DMS114 treated with DMSO at 0.1 percent for 48 hours (cell line): ENCODE measurements at regions not wholly inside any gene's neighbourhood (a gene's known extent, or its start where the extent isn't known, plus 50 kb on each side); places are given as distances from the start of the nearest gene placed in this dataset.
"Not testable (repeated sequence)": the region's sequence is repeated elsewhere in the genome, so short reads cannot be mapped to it uniquely, and the experiment has no call there.

Source experiments
- DNase-seq: peaks from one replicate; lab custom pipeline; 2025; ENCODE audit not compliant: unreplicated experiment; lab: John Stamatoyannopoulos, UW

- DNase-seq: no peak
These were observed 219.4 kb upstream of the SSTR4 start for GRCh38 chr20:22815603-22816315.

DNA sequence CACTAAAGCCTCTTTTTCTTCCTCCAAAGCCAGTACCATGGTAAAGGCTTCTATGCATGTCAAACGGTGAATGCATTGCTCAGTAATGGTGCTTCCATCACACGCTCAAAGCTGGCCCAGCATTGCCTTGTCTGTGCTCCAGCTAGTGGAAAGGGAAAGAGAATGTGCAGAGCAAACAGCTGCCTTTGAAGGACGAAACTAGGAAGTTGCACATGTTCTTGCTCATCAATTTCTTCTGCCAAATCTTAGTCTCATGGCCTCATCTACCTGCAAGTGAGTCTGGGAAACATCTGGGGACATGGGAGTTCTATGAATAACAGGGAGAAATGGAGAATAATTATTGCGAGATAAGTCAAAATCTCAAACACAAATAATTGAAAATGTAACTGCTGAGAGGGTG is 216.5 kb upstream of the SSTR4 start:
- no peak for DNase-seq

DNA sequence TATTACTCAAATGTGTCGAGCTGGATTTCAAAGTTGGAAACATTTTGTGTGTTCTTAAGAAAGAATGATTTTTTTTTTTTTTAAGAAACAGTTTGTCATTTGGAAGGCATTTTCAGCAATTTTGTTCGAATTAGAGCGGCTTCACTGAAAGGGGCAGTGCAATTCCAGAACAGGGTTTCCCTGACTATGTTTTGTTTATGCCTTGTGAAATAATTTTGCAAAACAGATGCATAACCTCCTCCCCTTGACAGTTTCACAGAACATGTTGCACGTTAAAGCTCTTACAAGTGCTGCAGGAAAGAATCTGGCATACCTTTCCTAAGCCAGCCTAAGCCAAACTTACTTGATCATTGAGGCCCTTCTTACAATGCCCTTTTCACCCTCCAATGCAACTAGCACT is 216.0 kb upstream of the SSTR4 start:
- no peak for DNase-seq

DNA sequence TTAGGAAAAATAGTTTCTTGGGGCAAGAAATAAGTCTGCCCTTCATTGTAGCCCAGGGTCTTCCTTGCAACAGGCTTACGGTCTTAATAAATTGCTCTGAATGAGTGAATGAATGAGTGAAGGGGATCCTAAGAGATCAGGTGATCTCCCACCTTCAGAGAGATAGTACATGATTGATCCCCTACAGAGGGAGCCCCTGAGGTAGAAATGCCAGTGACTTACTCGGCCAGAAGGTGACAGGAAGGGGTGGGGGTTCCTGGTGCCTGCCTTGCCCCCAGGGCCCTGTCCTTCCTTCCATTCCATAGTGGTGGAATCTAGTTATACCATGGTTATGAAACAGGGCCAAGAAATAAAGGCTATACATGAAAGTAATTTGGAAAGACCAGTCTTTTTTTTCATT is 215.3 kb upstream of the SSTR4 start:
- no peak for DNase-seq

DNA sequence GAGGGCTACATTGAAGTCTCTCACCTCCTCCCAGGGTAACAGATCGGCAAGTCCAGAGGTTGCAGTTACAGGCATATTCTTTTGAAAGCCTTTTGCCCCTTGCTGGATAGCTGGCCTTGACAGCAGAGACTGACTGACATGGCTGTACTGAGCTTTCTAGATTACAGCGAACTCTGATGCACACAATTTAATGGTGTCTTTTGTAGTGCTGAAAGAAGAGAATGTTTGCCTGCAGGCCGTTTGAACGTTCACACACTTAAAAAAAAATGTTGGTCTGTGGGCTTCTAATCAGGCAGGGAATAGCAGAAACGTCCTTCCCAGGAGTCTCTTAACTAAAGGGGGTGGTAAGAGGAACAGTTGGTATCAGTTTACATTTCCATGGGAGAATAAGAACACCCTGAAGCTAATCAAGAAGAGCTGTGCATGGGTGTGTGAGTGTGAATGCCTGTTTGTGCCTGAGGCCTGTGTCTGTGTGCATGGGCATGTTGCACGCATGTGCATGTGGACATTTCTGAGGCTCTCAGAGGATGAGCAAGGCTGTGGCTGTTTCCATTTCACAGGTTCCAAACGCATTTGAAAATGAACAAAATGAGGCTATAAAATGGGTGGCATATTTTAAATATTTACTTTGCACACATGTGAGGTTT is 213.9 kb upstream of the SSTR4 start:
- DNase-seq: no peak

- no peak for DNase-seq
These were observed 213.3 kb upstream of the SSTR4 start for GRCh38 chr20:22821796-22822195.

GRCh38 chr20:22823119-22823518 is 212.0 kb upstream of the SSTR4 start:
- no peak for DNase-seq

- no peak for DNase-seq
These were observed 211.0 kb upstream of the SSTR4 start for GRCh38 chr20:22824077-22824476.

DNA sequence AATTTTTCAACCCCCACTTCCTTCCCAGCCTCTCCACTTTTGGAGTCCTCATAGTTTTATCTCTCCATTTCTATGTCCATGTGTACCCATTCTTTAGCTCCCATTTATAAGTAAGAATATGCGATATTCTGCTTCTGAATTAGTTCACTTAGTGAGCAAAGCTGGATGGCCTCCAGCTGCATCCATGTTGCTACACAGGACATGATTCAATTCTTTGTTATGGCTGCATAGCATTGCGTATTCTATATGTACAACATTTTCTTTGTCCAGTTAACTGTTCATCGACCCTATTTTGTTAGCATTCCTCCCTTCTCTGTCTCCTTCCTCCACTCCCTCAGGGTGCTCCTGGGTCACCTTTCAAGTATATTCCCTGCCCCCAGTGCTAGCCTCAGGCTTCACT is 210.0 kb upstream of the SSTR4 start:
- no peak for DNase-seq

DNA sequence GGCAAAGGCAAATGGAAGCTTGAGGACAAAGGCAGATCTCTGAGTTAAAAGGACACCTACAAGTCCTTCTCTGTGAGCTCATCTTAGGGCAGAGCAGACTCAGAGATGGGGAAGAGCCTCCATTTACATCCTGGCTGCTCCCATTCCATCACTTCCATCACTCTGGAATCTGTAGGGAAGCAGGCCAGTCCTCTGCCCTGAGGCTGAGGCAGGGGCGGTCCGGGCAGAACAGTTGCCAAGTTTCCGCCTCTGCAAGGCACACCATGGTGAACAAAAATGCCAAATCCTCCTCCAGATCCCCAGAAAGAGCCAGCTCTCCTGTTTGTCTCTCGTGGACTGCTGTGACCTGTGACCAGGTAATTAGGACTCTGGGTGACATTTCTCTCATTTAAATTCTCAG is 209.6 kb upstream of the SSTR4 start:
- DNase-seq: no peak

DNA sequence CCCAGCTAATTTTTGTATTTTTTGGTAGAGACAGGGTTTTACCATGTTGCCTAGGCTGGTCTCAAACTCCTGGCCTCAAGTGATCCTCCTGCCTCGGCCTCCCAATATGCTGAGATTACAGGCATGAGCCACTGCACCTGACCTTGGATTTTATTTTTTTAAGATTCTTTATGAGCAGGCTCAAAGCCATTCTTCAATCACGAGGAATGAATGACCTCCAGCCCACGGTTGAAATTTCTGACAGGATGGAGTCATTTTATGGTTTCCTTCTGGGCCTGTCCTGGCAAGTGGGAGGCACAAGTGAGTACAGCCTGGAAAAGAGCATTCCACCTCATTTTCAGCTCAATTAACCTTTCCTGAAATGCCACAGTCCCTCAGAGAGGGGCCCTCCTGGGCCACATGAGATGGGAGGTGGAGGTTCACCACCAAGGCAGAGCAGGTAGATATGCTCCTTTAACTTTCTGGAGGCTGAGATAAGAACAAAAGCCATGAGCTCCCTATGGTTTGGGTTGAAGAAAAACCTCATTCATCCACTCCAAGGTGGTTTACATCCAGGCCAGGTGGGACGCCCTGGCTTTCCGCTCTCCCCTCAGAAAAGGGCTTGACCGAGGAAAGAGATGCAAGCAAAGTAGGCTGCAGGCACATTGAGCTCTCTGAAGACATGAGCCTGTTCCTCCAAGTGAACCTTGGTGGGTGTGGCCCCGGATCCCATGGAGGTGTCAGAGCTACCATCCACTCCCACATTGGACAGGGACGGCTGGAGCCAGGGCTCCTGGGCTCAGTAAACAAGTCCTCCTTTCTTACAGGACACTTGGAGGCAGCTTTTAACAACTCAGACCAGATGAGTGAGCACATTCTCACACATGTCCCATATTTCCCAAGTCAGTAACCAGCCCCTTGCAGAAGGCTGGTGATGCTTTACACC is 208.5 kb upstream of the SSTR4 start:
- DNase-seq: no peak

GRCh38 chr20:22827916-22828315 is 207.2 kb upstream of the SSTR4 start:
- DNase-seq: no peak

GRCh38 chr20:22829356-22829755 is 205.8 kb upstream of the SSTR4 start:
- no peak for DNase-seq

DNA sequence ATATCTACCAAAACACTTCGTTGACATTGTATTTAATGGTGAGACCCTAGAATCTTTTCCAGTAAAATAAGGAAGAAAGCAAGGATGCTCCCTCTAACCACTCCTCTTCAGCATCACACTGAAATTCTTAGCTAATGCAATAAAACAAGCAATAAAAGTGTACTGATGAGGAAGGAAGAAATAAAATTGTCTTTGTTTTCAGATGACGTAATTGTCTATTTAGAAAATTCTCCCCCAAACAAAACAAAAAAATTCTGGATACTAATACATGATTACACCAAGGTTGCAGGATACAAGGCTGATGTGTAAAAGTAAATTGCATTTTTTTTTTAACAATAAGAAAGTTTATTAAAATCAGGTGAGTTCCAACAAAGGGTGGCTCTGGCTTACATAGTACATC is 205.0 kb upstream of the SSTR4 start:
- DNase-seq: no peak

DNA sequence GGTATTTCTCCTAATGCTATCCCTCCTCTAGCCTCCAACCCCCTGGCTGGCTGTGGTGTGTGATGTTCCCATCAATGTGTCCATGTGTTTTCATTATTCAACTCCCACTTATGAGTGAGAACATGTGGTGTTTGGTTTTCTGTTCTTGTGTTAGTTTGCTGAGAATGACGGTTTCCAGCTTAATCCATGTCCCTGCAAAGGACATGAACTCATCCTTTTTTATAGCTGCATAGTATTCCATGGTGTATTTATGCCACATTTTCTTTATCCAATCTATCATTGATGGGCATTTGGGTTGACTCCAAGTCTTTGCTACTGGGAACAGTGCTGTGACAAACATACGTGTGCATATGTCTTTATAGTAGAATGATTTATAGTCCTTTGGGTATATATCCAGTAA is 204.4 kb upstream of the SSTR4 start:
- DNase-seq: not testable (repeated sequence)

DNA sequence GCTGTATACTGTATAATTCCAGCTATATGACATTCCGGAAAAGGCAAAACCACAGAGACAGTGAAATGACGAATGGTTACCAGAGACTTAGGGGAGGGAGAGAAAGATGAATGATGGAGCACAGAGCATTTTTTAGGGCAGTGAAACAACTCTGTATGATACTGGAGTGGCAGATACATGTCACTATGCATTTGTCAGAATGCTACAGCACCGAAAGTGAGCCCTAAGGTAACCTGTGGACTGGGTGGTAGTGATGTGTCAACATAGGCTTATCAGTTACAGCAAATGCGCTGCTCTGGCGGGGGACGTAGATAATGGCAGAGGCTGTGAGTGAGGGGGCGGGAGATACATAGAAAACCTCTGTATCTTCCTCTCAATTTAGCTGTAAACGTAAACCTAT is 201.3 kb upstream of the SSTR4 start:
- no peak for DNase-seq

GRCh38 chr20:22834651-22835256 is 200.4 kb upstream of the SSTR4 start:
- DNase-seq: no peak

GRCh38 chr20:22836211-22836610 is 198.9 kb upstream of the SSTR4 start:
- no peak for DNase-seq

DNA sequence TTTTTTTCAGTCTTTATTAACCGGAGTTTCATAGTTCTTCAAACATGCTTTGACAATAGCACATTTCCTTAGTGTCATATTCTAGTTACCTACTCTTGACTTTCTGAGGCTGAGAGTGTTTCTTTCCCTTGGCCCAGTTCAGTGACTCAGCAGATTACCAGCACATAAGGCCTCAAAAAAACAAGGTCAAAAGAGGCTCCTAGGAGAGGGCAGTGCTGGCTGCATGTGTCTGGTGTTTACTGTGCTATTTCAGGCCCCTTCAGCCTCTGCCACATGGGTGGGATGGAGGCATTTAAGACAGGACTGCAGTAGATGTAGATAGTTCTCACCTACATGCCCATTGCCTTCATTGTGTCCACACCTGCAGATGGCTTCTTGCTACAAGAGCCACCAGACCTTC is 198.2 kb upstream of the SSTR4 start:
- DNase-seq: no peak

DNA sequence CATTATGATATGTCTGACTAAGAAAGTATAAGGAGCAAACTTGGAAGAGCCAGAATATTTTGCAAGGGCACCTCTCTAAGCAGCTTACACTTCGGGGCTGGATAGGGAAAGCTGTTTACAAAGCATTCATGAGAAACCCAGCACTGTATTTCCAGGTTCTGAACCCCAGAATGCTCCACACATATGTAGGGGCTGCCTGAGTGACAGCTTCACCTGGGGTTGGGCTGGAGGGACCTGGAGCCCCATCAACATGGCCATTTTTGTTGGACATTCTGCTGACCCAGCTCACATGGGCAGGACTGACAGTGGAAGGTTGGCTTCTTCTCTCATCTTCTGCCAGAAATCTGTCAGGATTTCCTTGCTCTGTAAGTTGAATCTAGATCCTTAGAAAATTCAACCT is 197.1 kb upstream of the SSTR4 start:
- no peak for DNase-seq

DNA sequence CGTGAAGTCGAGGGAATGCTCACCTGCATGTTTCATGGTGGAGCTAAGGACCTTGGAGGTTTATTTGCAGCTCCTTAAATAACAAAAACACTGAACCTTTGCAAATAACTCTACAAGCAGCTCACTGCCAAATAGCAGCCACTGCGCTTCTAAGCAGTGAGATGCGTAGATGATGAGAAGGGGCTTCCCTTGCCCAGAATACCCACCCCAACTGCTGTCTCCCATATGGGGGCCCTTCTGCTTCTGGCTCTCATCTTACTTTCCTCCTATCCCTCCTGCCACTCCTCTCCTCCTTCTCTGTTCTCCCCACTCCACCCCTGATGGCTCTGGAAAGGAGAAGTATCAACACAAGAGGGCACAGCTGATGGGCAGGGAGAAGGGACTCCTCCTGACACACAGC is 193.3 kb upstream of the SSTR4 start:
- DNase-seq: no peak

DNA sequence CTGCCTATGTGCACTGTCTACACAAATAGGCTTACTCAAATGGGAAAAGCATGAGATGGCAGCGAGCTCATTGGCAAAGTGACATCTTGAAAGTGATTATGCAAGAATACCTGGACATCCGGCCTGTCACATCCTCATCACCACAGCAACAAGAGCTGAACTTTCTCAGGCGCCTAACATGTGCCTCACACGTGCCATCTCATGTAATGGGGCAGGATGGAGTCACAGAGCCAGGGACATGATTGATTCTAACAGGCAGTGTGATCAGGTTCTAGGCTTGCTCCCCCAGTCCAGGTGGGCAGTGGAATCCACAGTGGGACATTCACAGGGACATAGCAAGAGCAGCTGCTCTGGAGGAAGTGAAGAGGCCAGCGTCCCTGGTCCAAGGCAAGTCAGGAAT is 192.3 kb upstream of the SSTR4 start:
- DNase-seq: no peak
